ENCODE measurements at regions not wholly inside any gene's neighbourhood (a gene's known extent, or its start where the extent isn't known, plus 50 kb on each side); places are given as distances from the start of the nearest gene placed in this dataset.
"Not testable (repeated sequence)": the region's sequence is repeated elsewhere in the genome, so short reads cannot be mapped to it uniquely, and the experiment has no call there.

- H3K27me3 ChIP-seq (ENCODE audit: control insufficient read depth in 2 of 2, insufficient read depth in 2 of 2, low read length in 2 of 2), result no peaks in the 10 kb centered on the region
- no peak overlapping the region for H3K4me3 ChIP-seq (ENCODE audit: low read length in 2 of 2)
- H3K9me3 ChIP-seq (ENCODE audit: control insufficient read depth in 2 of 2, low read length in 2 of 2), result no peaks in the 10 kb centered on the region
- no peaks in the 10 kb centered on the region for H3K4me1 ChIP-seq (ENCODE audit: control insufficient read depth in 2 of 2, insufficient read depth in 2 of 2, low read length in 2 of 2)
- no peak overlapping the region for H3K9ac ChIP-seq (ENCODE audit: low read depth in 1 of 2, low read length in 2 of 2)
- H3K36me3 ChIP-seq (ENCODE audit: control insufficient read depth in 2 of 2, insufficient read depth in 2 of 2, low read length in 2 of 2), result no peaks in the 10 kb centered on the region
- H3K27ac ChIP-seq (ENCODE audit: low read depth in 2 of 2, low read length in 2 of 2), result no peak overlapping the region
Observed at GRCh38 chr15:36449662-36450145, 129.7 kb upstream of the CDIN1 start.

DNA sequence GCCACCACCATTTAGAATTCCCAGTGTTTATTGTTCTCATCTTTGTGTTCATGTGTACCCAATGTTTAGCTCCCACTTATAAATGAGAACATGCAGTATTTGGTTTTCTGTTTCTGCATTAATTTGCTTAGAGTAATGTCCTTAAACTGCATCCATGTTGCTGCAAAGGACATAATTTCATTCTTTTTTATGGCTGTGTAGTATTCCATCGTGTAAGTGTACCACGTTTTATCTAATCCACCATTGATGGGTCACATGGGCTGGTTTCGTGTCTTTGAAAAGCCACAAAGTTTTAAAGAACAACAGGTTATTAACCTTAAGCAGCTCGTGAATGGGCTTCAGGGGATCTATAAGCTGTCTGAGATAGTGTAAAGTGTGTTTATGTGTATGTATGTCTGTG lies 125.2 kb upstream of the CDIN1 start:
- not testable (repeated sequence) for H3K4me3 ChIP-seq (ENCODE audit: low read length in 2 of 2); H3K36me3 ChIP-seq (ENCODE audit: control insufficient read depth in 2 of 2, insufficient read depth in 2 of 2, low read length in 2 of 2); H3K9me3 ChIP-seq (ENCODE audit: control insufficient read depth in 2 of 2, low read length in 2 of 2); H3K27ac ChIP-seq (ENCODE audit: low read depth in 2 of 2, low read length in 2 of 2); H3K9ac ChIP-seq (ENCODE audit: low read depth in 1 of 2, low read length in 2 of 2); H3K27me3 ChIP-seq (ENCODE audit: control insufficient read depth in 2 of 2, insufficient read depth in 2 of 2, low read length in 2 of 2); H3K4me1 ChIP-seq (ENCODE audit: control insufficient read depth in 2 of 2, insufficient read depth in 2 of 2, low read length in 2 of 2)

GRCh38 chr15:36458411-36458810 lies 121.0 kb upstream of the CDIN1 start:
- H3K9ac ChIP-seq (ENCODE audit: low read depth in 1 of 2, low read length in 2 of 2), result no peak overlapping the region
- H3K36me3 ChIP-seq (ENCODE audit: control insufficient read depth in 2 of 2, insufficient read depth in 2 of 2, low read length in 2 of 2), result no peaks in the 10 kb centered on the region
- H3K4me1 ChIP-seq (ENCODE audit: control insufficient read depth in 2 of 2, insufficient read depth in 2 of 2, low read length in 2 of 2), result no peaks in the 10 kb centered on the region
- H3K27ac ChIP-seq (ENCODE audit: low read depth in 2 of 2, low read length in 2 of 2), result no peak overlapping the region
- H3K4me3 ChIP-seq (ENCODE audit: low read length in 2 of 2), result no peak overlapping the region
- no peaks in the 10 kb centered on the region for H3K27me3 ChIP-seq (ENCODE audit: control insufficient read depth in 2 of 2, insufficient read depth in 2 of 2, low read length in 2 of 2)
- no peaks in the 10 kb centered on the region for H3K9me3 ChIP-seq (ENCODE audit: control insufficient read depth in 2 of 2, low read length in 2 of 2)

DNA sequence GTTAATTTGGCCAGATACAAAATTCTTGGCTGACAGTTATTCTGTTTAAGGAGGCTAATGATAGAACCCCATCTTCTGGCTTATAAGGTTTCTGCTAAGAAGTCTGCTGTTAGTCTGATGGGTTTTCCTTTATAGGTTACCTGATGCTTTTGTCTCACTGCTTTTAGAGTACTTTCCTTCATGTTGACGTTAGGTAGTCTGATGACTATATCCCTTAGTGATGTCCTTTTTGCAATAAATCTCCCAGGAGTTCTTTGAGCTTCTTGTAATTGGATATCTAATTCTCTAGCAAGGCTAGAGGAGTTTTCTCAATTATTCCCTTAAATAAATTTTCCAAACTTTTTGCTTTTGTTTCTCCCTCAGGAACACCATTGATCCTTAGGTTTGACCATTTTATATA lies 114.1 kb upstream of the CDIN1 start:
- no peaks in the 10 kb centered on the region for H3K9me3 ChIP-seq (ENCODE audit: control insufficient read depth in 2 of 2, low read length in 2 of 2)
- no peaks in the 10 kb centered on the region for H3K36me3 ChIP-seq (ENCODE audit: control insufficient read depth in 2 of 2, insufficient read depth in 2 of 2, low read length in 2 of 2)
- no peak overlapping the region for H3K4me3 ChIP-seq (ENCODE audit: low read length in 2 of 2)
- no peak overlapping the region for H3K27ac ChIP-seq (ENCODE audit: low read depth in 2 of 2, low read length in 2 of 2)
- no peaks in the 10 kb centered on the region for H3K27me3 ChIP-seq (ENCODE audit: control insufficient read depth in 2 of 2, insufficient read depth in 2 of 2, low read length in 2 of 2)
- no peaks in the 10 kb centered on the region for H3K4me1 ChIP-seq (ENCODE audit: control insufficient read depth in 2 of 2, insufficient read depth in 2 of 2, low read length in 2 of 2)
- H3K9ac ChIP-seq (ENCODE audit: low read depth in 1 of 2, low read length in 2 of 2), result no peak overlapping the region

GRCh38 chr15:36468746-36469145 lies 110.7 kb upstream of the CDIN1 start:
- Histone ChIP-seq H3K36me3 (ENCODE audit: control insufficient read depth in 2 of 2, insufficient read depth in 2 of 2, low read length in 2 of 2) (no peaks in the 10 kb centered on the region), H3K9ac (ENCODE audit: low read depth in 1 of 2, low read length in 2 of 2) (no peak overlapping the region), H3K27ac (ENCODE audit: low read depth in 2 of 2, low read length in 2 of 2) (no peak overlapping the region), H3K9me3 (ENCODE audit: control insufficient read depth in 2 of 2, low read length in 2 of 2) (no peaks in the 10 kb centered on the region), H3K27me3 (ENCODE audit: control insufficient read depth in 2 of 2, insufficient read depth in 2 of 2, low read length in 2 of 2) (no peaks in the 10 kb centered on the region), H3K4me1 (ENCODE audit: control insufficient read depth in 2 of 2, insufficient read depth in 2 of 2, low read length in 2 of 2) (no peaks in the 10 kb centered on the region), H3K4me3 (ENCODE audit: low read length in 2 of 2) (no peak overlapping the region)

- Histone ChIP-seq H3K9me3 (ENCODE audit: control insufficient read depth in 2 of 2, low read length in 2 of 2) (no peaks in the 10 kb centered on the region), H3K4me3 (ENCODE audit: low read length in 2 of 2) (no peak overlapping the region), H3K4me1 (ENCODE audit: control insufficient read depth in 2 of 2, insufficient read depth in 2 of 2, low read length in 2 of 2) (no peaks in the 10 kb centered on the region), H3K36me3 (ENCODE audit: control insufficient read depth in 2 of 2, insufficient read depth in 2 of 2, low read length in 2 of 2) (no peaks in the 10 kb centered on the region), H3K27me3 (ENCODE audit: control insufficient read depth in 2 of 2, insufficient read depth in 2 of 2, low read length in 2 of 2) (no peaks in the 10 kb centered on the region), H3K9ac (ENCODE audit: low read depth in 1 of 2, low read length in 2 of 2) (no peak overlapping the region), H3K27ac (ENCODE audit: low read depth in 2 of 2, low read length in 2 of 2) (no peak overlapping the region)
Observed at GRCh38 chr15:36469311-36469966, 110.0 kb upstream of the CDIN1 start.

GRCh38 chr15:36472672-36473071 lies 106.8 kb upstream of the CDIN1 start:
- Histone ChIP-seq H3K27me3 (ENCODE audit: control insufficient read depth in 2 of 2, insufficient read depth in 2 of 2, low read length in 2 of 2) (no peaks in the 10 kb centered on the region), H3K9me3 (ENCODE audit: control insufficient read depth in 2 of 2, low read length in 2 of 2) (no peaks in the 10 kb centered on the region), H3K36me3 (ENCODE audit: control insufficient read depth in 2 of 2, insufficient read depth in 2 of 2, low read length in 2 of 2) (no peaks in the 10 kb centered on the region), H3K4me3 (ENCODE audit: low read length in 2 of 2) (no peak overlapping the region), H3K4me1 (ENCODE audit: control insufficient read depth in 2 of 2, insufficient read depth in 2 of 2, low read length in 2 of 2) (no peaks in the 10 kb centered on the region), H3K9ac (ENCODE audit: low read depth in 1 of 2, low read length in 2 of 2) (no peak overlapping the region), H3K27ac (ENCODE audit: low read depth in 2 of 2, low read length in 2 of 2) (no peak overlapping the region)

GRCh38 chr15:36478561-36478960 lies 100.9 kb upstream of the CDIN1 start:
- no peaks in the 10 kb centered on the region for H3K9me3 ChIP-seq (ENCODE audit: control insufficient read depth in 2 of 2, low read length in 2 of 2)
- H3K4me1 ChIP-seq (ENCODE audit: control insufficient read depth in 2 of 2, insufficient read depth in 2 of 2, low read length in 2 of 2), result no peaks in the 10 kb centered on the region
- H3K27me3 ChIP-seq (ENCODE audit: control insufficient read depth in 2 of 2, insufficient read depth in 2 of 2, low read length in 2 of 2), result no peaks in the 10 kb centered on the region
- H3K36me3 ChIP-seq (ENCODE audit: control insufficient read depth in 2 of 2, insufficient read depth in 2 of 2, low read length in 2 of 2), result no peaks in the 10 kb centered on the region
- no peak overlapping the region for H3K4me3 ChIP-seq (ENCODE audit: low read length in 2 of 2)
- H3K9ac ChIP-seq (ENCODE audit: low read depth in 1 of 2, low read length in 2 of 2), result no peak overlapping the region
- H3K27ac ChIP-seq (ENCODE audit: low read depth in 2 of 2, low read length in 2 of 2), result no peak overlapping the region

GRCh38 chr15:36479200-36479896 lies 100.1 kb upstream of the CDIN1 start:
- H3K27me3 ChIP-seq (ENCODE audit: control insufficient read depth in 2 of 2, insufficient read depth in 2 of 2, low read length in 2 of 2), result no peaks in the 10 kb centered on the region
- no peaks in the 10 kb centered on the region for H3K36me3 ChIP-seq (ENCODE audit: control insufficient read depth in 2 of 2, insufficient read depth in 2 of 2, low read length in 2 of 2)
- H3K9me3 ChIP-seq (ENCODE audit: control insufficient read depth in 2 of 2, low read length in 2 of 2), result no peaks in the 10 kb centered on the region
- H3K4me3 ChIP-seq (ENCODE audit: low read length in 2 of 2), result no peak overlapping the region
- H3K9ac ChIP-seq (ENCODE audit: low read depth in 1 of 2, low read length in 2 of 2), result no peak overlapping the region
- no peaks in the 10 kb centered on the region for H3K4me1 ChIP-seq (ENCODE audit: control insufficient read depth in 2 of 2, insufficient read depth in 2 of 2, low read length in 2 of 2)
- H3K27ac ChIP-seq (ENCODE audit: low read depth in 2 of 2, low read length in 2 of 2), result no peak overlapping the region

- Histone ChIP-seq H3K4me1 (ENCODE audit: control insufficient read depth in 2 of 2, insufficient read depth in 2 of 2, low read length in 2 of 2) (no peaks in the 10 kb centered on the region), H3K27me3 (ENCODE audit: control insufficient read depth in 2 of 2, insufficient read depth in 2 of 2, low read length in 2 of 2) (no peaks in the 10 kb centered on the region), H3K4me3 (ENCODE audit: low read length in 2 of 2) (no peak overlapping the region), H3K9me3 (ENCODE audit: control insufficient read depth in 2 of 2, low read length in 2 of 2) (no peaks in the 10 kb centered on the region), H3K9ac (ENCODE audit: low read depth in 1 of 2, low read length in 2 of 2) (no peak overlapping the region), H3K36me3 (ENCODE audit: control insufficient read depth in 2 of 2, insufficient read depth in 2 of 2, low read length in 2 of 2) (no peaks in the 10 kb centered on the region), H3K27ac (ENCODE audit: low read depth in 2 of 2, low read length in 2 of 2) (no peak overlapping the region)
Observed at GRCh38 chr15:36481156-36481555, 98.3 kb upstream of the CDIN1 start.
